Activated naive CD4-positive, alpha-beta T cell treated with anti-CD3 and anti-CD28 coated beads, Interleukin-2, amount 50 U/mL, for 16 hours (primary cell): ENCODE measurements at regions not wholly inside any gene's neighbourhood (a gene's known extent, or its start where the extent isn't known, plus 50 kb on each side); places are given as distances from the start of the nearest gene placed in this dataset.

Source experiments
- DNase-seq: peaks from one replicate; pipeline ENCODE4 v3.0.0-alpha.2; 2020

GRCh38 chrY:15510984-15511650 is 986.8 kb downstream of the NLGN4Y start:
- DNase-seq: no peak

- DNase-seq: no peak
Observed at GRCh38 chrY:15535131-15535530, 1010.8 kb downstream of the NLGN4Y start.

- no peak for DNase-seq
Observed at GRCh38 chrY:15535784-15536511, 1011.6 kb downstream of the NLGN4Y start.

- no peak for DNase-seq
Observed at GRCh38 chrY:15540516-15540915, 1016.2 kb downstream of the NLGN4Y start.

- DNase-seq: no peak
Observed at GRCh38 chrY:15546177-15546754, 1021.9 kb downstream of the NLGN4Y start.

- no peak for DNase-seq
Observed at GRCh38 chrY:15552074-15552473, 1027.7 kb downstream of the NLGN4Y start.

GRCh38 chrY:15554991-15555390 is 1030.7 kb downstream of the NLGN4Y start:
- no peak for DNase-seq

- no peak for DNase-seq
Observed at GRCh38 chrY:15559169-15559568, 1034.8 kb downstream of the NLGN4Y start.

- no peak for DNase-seq
Observed at GRCh38 chrY:15560840-15561239, 1036.5 kb downstream of the NLGN4Y start.

GRCh38 chrY:15561501-15562289 is 1037.4 kb downstream of the NLGN4Y start:
- no peak for DNase-seq

- no peak for DNase-seq
Observed at GRCh38 chrY:15577886-15578285, 1053.6 kb downstream of the NLGN4Y start.

- DNase-seq: no peak
Observed at GRCh38 chrY:15578761-15579160, 1054.4 kb downstream of the NLGN4Y start.

GRCh38 chrY:15579245-15579644 is 1054.9 kb downstream of the NLGN4Y start:
- DNase-seq: no peak

- no peak for DNase-seq
Observed at GRCh38 chrY:15583111-15583510, 1058.8 kb downstream of the NLGN4Y start.

GRCh38 chrY:15592957-15593356 is 1068.6 kb downstream of the NLGN4Y start:
- DNase-seq: no peak

GRCh38 chrY:15593476-15594160 is 1069.3 kb downstream of the NLGN4Y start:
- DNase-seq: no peak

GRCh38 chrY:15594179-15594578 is 1069.8 kb downstream of the NLGN4Y start:
- no peak for DNase-seq

GRCh38 chrY:15600565-15600964 is 1076.2 kb downstream of the NLGN4Y start:
- DNase-seq: no peak

GRCh38 chrY:15624370-15624769 is 1100.0 kb downstream of the NLGN4Y start:
- no peak for DNase-seq

GRCh38 chrY:15624928-15625327 is 1100.6 kb downstream of the NLGN4Y start:
- no peak for DNase-seq

- DNase-seq: no peak
Observed at GRCh38 chrY:15648198-15648597, 1123.9 kb downstream of the NLGN4Y start.

- no peak for DNase-seq
Observed at GRCh38 chrY:15650056-15650455, 1125.7 kb downstream of the NLGN4Y start.

- DNase-seq: no peak
Observed at GRCh38 chrY:15688531-15688930, 1164.2 kb downstream of the NLGN4Y start.
